BLaER1 (cell line): ENCODE measurements at regions not wholly inside any gene's neighbourhood (a gene's known extent, or its start where the extent isn't known, plus 50 kb on each side); places are given as distances from the start of the nearest gene placed in this dataset.

Experiments used
- H3K27ac ChIP-seq: shearing (Covaris generic); formaldehyde crosslinking; 2 replicates; pipeline ENCODE4 v1.8.1; 2022
- H3K27me3 ChIP-seq: shearing (Covaris generic); formaldehyde crosslinking; 2 replicates; pipeline ENCODE4 v1.8.1; 2022
- H3K36me3 ChIP-seq: shearing (Covaris generic); formaldehyde crosslinking; 2 replicates; pipeline ENCODE4 v1.8.1; 2022
- H3K4me1 ChIP-seq: shearing (Covaris generic); formaldehyde crosslinking; 2 replicates; pipeline ENCODE4 v1.8.1; 2022
- H3K4me2 ChIP-seq: shearing (Covaris generic); formaldehyde crosslinking; 2 replicates; pipeline ENCODE4 v1.8.1; 2022
- H3K4me3 ChIP-seq: shearing (Covaris generic); formaldehyde crosslinking; 2 replicates; pipeline ENCODE4 v1.8.1; 2022
- H3K9ac ChIP-seq: shearing (Covaris generic); formaldehyde crosslinking; 2 replicates; pipeline ENCODE4 v1.8.1; 2022
- H3K9me3 ChIP-seq: shearing (Covaris generic); formaldehyde crosslinking; 2 replicates; pipeline ENCODE4 v1.8.1; 2022
- H4K20me1 ChIP-seq: shearing (Covaris generic); formaldehyde crosslinking; 2 replicates; pipeline ENCODE4 v1.8.1; 2022
- Cebpa-rat ChIP-seq: shearing (Covaris generic); IDR thresholded peaks from 2 replicates; pipeline ENCODE4 v1.8.1; 2022

DNA sequence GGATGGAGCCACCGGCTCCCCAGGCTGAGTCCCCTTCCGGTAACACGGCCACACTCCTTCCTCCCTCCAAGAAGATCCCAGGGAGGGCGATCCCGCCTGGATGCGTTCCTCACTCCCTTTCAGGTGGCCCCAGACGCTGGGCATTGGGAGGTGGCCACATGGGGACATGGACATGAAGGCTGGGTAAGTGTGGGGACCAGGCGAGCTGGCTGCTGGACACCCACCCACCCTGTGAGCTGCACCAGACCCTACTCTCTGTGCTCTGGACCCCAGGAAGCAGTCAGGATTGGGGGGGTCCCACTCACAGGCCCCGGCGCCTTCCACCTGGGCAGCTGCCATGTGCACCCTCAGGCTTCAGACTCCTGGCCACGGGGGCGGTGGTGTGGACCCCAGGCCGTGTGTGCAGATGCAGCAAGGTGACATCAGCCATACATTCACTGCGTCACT lies 932.8 kb downstream of the BRD1 start:
- H3K36me3 ChIP-seq, result no peaks in the 10 kb centered on the region
- no peak overlapping the region for H3K4me3 ChIP-seq
- no peak overlapping the region for H3K9ac ChIP-seq
- H3K27me3 ChIP-seq, result peaks cover 97% of the 10 kb centered on the region
- peaks cover 8% of the 10 kb centered on the region; the same call in 1 of the 2 replicates for H3K9me3 ChIP-seq
- peaks cover 83% of the 10 kb centered on the region for H4K20me1 ChIP-seq
- no peaks in the 10 kb centered on the region for H3K4me1 ChIP-seq
- no peak overlapping the region for H3K4me2 ChIP-seq
- H3K27ac ChIP-seq, result no peak overlapping the region
- TF ChIP-seq Cebpa-rat, result no peak

DNA sequence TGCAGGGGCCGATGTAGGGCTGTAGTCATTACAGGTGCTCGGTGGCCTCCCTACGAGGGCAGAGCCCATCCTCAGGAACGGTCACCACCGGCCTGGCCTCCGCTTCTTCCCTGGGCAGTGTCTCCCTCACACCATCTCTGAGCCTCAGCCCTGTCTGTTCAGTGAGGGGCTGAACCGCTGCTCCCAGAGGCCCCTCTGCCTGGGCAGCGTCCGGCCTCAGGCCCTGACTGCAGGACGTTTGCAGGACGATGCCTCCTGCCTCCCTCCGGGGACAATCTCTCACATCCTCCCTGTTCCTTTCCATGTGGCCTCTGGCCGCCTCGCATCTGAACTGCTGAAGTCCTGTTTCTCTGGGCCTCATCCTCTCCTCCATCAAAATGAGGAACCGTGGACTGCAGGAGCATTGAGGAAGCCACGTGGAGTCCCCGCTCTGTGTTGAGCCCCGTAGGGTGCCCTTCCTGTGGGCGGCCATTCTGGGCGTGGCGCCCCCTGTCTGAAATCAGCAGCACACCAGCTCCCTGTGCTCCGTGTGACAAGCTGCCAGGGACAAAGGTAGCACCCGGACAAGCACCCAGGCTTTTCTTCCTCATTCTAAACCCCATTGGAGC lies 933.5 kb downstream of the BRD1 start:
- Histone ChIP-seq H4K20me1 (peaks cover 83% of the 10 kb centered on the region), H3K27me3 (peaks cover 97% of the 10 kb centered on the region)

DNA sequence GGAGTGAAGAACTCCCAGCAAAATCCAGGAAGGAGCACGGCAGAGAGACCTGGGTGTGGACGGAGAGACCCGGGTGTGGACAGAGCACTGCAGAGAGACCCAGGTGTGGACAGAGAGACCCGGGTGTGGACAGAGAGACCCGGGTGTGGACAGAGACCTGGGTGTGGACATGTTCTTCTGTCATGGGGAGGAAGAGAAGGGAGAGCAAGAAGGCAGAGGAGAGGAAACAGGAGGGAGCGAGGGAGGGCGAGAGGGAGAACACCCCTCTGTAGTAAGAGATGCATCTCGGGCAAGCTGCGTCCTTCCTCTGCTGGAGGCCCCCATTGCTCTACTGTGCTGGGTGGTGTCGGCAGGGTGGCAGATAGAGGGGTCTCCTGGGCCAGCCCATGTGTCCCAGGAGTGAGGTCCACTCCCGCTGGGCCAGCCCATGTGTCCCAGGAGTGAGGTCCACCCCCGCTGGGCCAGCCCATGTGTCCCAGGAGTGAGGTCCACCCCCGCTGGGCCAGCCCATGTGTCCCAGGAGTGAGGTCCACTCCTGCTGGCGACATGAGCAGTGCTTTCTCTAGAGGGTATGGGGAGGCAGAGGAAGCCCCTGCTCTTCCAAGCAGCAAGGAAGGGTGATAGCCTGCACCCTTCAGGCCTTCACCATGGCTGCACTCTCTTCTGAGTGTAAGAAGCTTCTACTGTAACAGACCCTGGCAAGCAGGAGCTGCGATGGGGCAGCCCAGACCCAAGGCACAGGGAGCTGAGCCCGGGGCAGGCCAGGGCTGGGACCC lies 934.2 kb downstream of the BRD1 start:
- H3K9me3 ChIP-seq, result peaks cover 8% of the 10 kb centered on the region; the same call in 1 of the 2 replicates
- H3K27me3 ChIP-seq, result peaks cover 96% of the 10 kb centered on the region
- H3K4me3 ChIP-seq, result no peak overlapping the region
- no peaks in the 10 kb centered on the region for H3K36me3 ChIP-seq
- no peak overlapping the region for H3K9ac ChIP-seq
- H4K20me1 ChIP-seq, result peaks cover 82% of the 10 kb centered on the region
- no peak overlapping the region for H3K4me2 ChIP-seq
- H3K27ac ChIP-seq, result no peak overlapping the region
- H3K4me1 ChIP-seq, result no peaks in the 10 kb centered on the region
- no peak for TF ChIP-seq Cebpa-rat

More for the DNA sequence above, 933.5 kb downstream of the BRD1 start:
- no peak overlapping the region for H3K4me2 ChIP-seq
- no peak overlapping the region for H3K4me3 ChIP-seq
- peaks cover 8% of the 10 kb centered on the region; the same call in 1 of the 2 replicates for H3K9me3 ChIP-seq
- H3K4me1 ChIP-seq, result no peaks in the 10 kb centered on the region
- H3K36me3 ChIP-seq, result no peaks in the 10 kb centered on the region
- no peak overlapping the region for H3K9ac ChIP-seq
- H3K27ac ChIP-seq, result no peak overlapping the region
- no peak for TF ChIP-seq Cebpa-rat

DNA sequence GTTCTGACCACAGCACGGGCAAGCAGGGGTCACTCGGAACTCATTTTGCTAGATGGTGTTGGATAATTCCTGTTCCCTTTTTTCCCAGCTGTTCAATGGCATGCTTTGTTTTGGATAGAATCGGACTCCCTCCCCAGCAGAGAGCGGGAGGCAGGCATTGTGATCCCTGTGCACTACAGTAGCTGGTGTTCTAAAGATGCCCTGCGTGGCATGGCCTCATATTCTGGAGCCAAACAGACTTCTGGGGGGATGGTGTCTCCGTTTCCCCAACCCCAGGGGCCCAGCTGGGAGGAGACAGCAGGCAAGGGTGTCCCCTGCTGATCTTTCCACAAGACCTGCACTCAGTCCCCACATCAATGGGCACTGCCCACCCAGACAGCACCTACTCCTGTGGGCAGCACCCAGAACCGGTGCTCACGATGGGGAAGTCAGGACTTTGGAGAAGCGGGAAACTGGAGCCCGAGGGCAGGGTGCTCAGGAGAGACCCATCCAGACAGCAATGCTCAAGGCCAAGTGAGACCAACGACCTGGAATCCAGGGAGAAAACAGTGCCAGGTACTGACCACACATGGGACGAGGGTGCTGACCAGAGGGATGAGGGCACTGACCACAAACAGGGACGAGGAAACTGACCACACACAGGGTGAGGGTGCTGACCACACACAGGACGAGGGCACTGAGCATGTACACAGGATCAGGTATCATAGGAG lies 934.9 kb downstream of the BRD1 start:
- TF ChIP-seq Cebpa-rat, result no peak
- Histone ChIP-seq H3K9ac (no peak overlapping the region), H3K36me3 (no peaks in the 10 kb centered on the region), H3K4me1 (no peaks in the 10 kb centered on the region), H3K27me3 (peaks cover 90% of the 10 kb centered on the region), H3K27ac (no peak overlapping the region), H3K9me3 (peaks cover 8% of the 10 kb centered on the region; the same call in 1 of the 2 replicates), H4K20me1 (peaks cover 75% of the 10 kb centered on the region), H3K4me3 (no peak overlapping the region), H3K4me2 (no peak overlapping the region)

DNA sequence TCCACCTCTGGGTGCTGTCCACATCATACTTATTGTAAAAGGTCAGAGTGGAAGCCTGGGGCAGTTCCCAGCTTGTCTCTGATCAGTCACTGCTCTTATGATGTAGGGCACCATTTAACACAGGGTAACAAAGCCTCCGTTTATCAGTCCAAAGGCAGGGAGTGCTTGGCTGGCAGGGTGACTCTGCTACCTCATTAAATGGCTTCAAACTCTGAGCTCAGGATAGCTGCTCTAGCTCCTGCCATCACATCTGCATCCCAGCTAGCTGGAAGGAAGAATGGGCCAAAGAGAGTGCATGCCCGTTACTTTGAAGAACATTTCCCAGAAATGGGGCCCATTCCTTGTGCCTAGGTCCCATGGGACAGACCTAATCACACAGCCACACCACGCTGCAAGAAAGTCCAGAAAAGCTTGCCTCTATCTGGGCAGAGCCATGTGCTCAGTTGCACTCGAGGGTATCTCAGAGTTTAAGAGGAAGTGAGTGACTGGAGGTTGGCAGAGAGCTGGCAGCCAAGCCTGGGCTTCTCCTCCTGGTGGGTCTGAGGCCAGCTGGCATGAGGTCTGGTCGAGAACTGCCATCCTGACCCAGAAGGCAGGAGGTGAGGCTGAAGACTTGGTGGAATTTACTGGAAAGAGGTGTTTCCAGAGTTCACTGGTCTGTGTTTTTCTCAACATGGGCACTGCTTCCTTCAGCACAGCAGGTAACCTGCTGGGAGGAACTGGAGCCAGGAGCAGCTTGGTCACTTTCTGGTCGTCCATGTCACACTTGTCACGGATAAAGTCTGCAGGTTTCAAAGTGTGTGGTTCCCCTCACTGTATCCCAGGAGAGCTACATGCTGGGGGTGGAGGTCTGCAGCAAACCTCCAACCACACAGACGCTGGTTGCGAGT lies 935.7 kb downstream of the BRD1 start:
- Histone ChIP-seq H3K9me3 (peaks cover 8% of the 10 kb centered on the region; the same call in 1 of the 2 replicates), H3K36me3 (no peaks in the 10 kb centered on the region), H4K20me1 (peaks cover 67% of the 10 kb centered on the region; the same call in 1 of the 2 replicates), H3K27ac (no peak overlapping the region), H3K27me3 (peaks cover 82% of the 10 kb centered on the region), H3K4me2 (no peak overlapping the region), H3K4me3 (no peak overlapping the region), H3K9ac (no peak overlapping the region), H3K4me1 (no peaks in the 10 kb centered on the region)
- no peak for TF ChIP-seq Cebpa-rat

DNA sequence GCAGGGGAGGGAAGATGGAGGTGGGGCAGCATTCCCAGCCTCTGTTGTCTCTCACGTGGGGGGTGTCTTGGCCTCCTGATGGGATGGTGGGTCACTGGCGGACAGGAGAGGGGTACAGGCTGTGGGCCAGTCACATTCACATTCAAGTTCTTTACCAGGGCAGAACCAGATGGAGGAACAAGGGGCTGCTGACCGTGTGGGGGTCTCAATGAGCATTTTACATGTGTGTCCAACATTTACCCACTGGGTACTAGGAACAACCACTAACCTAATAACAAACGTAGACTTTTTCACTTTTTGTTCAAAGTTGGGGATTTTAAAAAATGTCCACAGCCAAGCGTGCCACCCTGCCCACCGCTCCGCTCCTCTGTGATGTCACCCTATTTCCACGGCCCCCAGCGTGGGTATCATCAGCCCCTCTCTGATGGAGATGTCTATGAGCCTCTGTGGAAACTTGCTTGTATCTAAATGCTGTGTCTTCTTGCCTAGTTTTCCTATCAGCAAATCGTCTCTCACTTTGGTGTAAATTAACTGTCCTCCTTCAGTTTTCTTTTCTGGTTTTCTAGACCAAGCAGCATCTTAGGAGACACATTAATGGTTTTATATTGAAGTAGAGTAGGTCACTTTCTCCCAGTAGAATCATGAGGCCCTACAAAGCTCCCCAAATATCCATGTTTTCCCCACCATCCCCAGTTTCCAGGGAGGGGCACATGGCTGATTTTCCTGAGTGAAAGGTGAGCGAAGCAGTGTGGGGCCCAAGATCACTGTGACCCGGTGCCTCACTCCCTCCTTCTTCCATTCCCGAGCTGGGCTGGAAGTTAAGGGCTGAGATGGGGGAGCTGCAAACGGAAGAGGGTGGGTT lies 936.7 kb downstream of the BRD1 start:
- no peaks in the 10 kb centered on the region for H3K36me3 ChIP-seq
- peaks cover 75% of the 10 kb centered on the region for H3K27me3 ChIP-seq
- H3K9ac ChIP-seq, result no peak overlapping the region
- no peak overlapping the region for H3K4me3 ChIP-seq
- no peak overlapping the region for H3K27ac ChIP-seq
- H3K9me3 ChIP-seq, result peaks cover 8% of the 10 kb centered on the region; the same call in 1 of the 2 replicates
- TF ChIP-seq Cebpa-rat, result no peak
- H3K4me2 ChIP-seq, result no peak overlapping the region
- H4K20me1 ChIP-seq, result peaks cover 61% of the 10 kb centered on the region; the same call in 1 of the 2 replicates
- no peaks in the 10 kb centered on the region for H3K4me1 ChIP-seq

DNA sequence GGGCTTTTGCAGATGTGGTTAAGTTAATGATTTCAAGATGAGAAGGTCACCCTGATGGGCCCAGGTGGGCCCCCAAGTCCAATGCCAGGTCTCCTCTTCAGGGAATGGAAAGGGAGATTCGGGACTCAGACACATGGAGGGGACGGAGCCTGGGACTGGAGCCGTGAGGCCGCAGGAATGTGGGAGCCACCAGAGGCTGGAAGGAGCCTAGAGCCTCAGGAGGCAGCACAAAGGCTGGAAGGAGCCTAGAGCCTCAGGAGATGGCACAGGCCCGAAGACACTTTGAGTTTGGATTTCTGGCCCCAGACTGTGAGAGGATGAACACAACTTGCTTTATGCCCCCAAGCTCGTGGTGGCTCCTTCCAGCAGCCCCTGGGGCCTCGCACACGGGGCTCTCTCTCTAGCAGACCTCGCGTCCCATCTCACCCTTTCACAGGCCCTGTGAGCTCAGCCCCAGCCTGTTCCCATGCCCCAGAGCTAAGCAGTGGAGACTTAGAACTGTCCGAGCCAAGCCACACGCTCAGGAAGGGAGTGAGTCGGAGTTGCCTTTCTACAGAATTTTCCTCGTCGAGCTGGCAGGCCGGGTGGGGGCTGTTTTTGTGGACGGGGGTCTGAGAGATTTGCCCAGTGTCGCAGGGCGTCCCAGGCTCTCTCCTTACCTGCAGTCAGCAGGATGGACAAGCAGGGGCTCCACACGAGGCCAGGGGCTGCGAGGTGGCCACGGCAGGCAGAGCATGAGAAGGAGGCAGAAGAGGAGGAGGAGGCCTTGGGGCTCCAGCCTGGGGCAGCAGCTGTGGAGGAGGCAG lies 937.6 kb downstream of the BRD1 start:
- Histone ChIP-seq H3K27ac (no peak overlapping the region), H3K27me3 (peaks cover 67% of the 10 kb centered on the region), H4K20me1 (peaks cover 53% of the 10 kb centered on the region; the same call in 1 of the 2 replicates), H3K4me1 (no peaks in the 10 kb centered on the region), H3K4me3 (no peak overlapping the region), H3K36me3 (no peaks in the 10 kb centered on the region), H3K4me2 (no peak overlapping the region), H3K9ac (no peak overlapping the region), H3K9me3 (peaks cover 8% of the 10 kb centered on the region; the same call in 1 of the 2 replicates)
- TF ChIP-seq Cebpa-rat, result no peak
